SJSA1 (cell line): ENCODE measurements at regions not wholly inside any gene's neighbourhood (a gene's known extent, or its start where the extent isn't known, plus 50 kb on each side); places are given as distances from the start of the nearest gene placed in this dataset.
A peak's percentile ranks its signal among the peaks of the same experiment; 100 is the strongest.

Experiments
- DNase-seq, 2 experiments: peaks; one replicate each; pipeline ENCODE4 v3.0.0-alpha.2; 2015 to 2020; ENCODE audit warnings: low spot score in 2 of 2, low read depth in 1 of 2
- H3K27ac ChIP-seq: fragments of 250-450 bp; sonication (Bioruptor Pico); 2 replicates; pipeline ENCODE4 v1.5.1; 2020; ENCODE audit warnings: mild to moderate bottlenecking, moderate library complexity
- H3K27me3 ChIP-seq: fragments of 250-450 bp; sonication (Bioruptor Pico); replicated peaks from 2 replicates; pipeline ENCODE4 v1.5.1; 2020; ENCODE audit warnings: mild to moderate bottlenecking, moderate library complexity
- H3K36me3 ChIP-seq: fragments of 250-450 bp; sonication (Bioruptor Pico); 2 replicates; pipeline ENCODE4 v1.5.1; 2020; ENCODE audit warnings: mild to moderate bottlenecking
- H3K4me1 ChIP-seq: fragments of 250-450 bp; sonication (Bioruptor Pico); replicated peaks from 2 replicates; pipeline ENCODE4 v1.6.1; 2021; ENCODE audit warnings: mild to moderate bottlenecking
- H3K4me3 ChIP-seq: fragments of 250-450 bp; sonication (Bioruptor Pico); 2 replicates; pipeline ENCODE4 v1.5.1; 2020; ENCODE audit warnings: mild to moderate bottlenecking
- H3K9me3 ChIP-seq: fragments of 250-450 bp; sonication (Bioruptor Pico); replicated peaks from 2 replicates; pipeline ENCODE4 v1.5.1; 2020; ENCODE audit warnings: mild to moderate bottlenecking

GRCh38 chr1:81023187-81023724 lies 777.5 kb upstream of the ADGRL2 start:
- H3K4me1 ChIP-seq, result peaks cover 11% of the 10 kb centered on the region
- H3K27ac ChIP-seq, result peak overlapping the region; percentile 35; the same call in 1 of the 2 replicates
- no peaks in the 10 kb centered on the region for H3K36me3 ChIP-seq
- no peaks in the 10 kb centered on the region for H3K9me3 ChIP-seq
- peak in 1 of 2 experiments; percentile 14 for DNase-seq
- H3K27me3 ChIP-seq, result no peaks in the 10 kb centered on the region
- H3K4me3 ChIP-seq, result no peak overlapping the region

DNA sequence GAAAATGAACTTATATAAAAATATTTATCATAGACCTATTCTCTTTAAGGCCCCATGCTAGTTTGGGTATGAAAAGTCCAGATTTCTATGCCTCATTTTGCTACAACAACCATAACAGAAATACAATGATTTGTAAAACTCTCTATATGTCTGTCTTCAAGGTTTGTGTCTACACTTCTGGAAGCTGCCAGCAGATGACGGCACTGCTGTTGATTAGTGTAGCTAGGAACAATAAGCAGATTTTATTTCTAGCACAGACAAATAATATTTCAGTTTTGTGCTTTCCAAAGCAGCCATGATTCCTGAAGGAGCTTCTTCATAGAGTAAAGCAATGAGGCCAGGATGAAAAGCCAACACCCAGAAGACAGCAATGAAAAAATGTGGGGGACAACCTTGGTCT lies 779.6 kb upstream of the ADGRL2 start:
- no peaks in the 10 kb centered on the region for H3K36me3 ChIP-seq
- peaks cover 11% of the 10 kb centered on the region for H3K4me1 ChIP-seq
- H3K27me3 ChIP-seq, result no peaks in the 10 kb centered on the region
- no peak overlapping the region for H3K27ac ChIP-seq
- DNase-seq, result no peak
- no peak overlapping the region for H3K4me3 ChIP-seq
- H3K9me3 ChIP-seq, result no peaks in the 10 kb centered on the region

DNA sequence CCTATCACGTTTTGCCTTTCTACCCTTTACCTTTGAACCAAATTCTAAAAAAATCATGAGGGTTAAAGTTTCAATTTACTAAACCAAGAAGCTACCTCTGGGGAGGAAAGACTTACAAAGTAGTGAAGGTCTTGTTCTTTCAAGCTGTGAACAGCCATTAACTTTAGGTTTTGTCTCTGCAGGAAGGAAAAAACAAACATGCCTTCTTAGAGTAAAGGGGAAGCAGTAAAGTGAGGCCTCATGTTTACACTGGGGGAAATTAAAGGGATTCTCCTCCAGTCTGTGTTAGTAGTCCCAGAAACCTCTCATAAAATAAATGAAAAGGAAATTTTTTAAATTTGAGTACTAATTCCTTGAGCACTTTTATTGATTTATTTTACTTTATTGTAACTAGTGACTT lies 780.2 kb upstream of the ADGRL2 start:
- H3K36me3 ChIP-seq, result no peaks in the 10 kb centered on the region
- H3K27ac ChIP-seq, result no peak overlapping the region
- no peak for DNase-seq
- no peaks in the 10 kb centered on the region for H3K27me3 ChIP-seq
- H3K4me1 ChIP-seq, result peaks cover 11% of the 10 kb centered on the region
- H3K9me3 ChIP-seq, result no peaks in the 10 kb centered on the region
- no peak overlapping the region for H3K4me3 ChIP-seq

DNA sequence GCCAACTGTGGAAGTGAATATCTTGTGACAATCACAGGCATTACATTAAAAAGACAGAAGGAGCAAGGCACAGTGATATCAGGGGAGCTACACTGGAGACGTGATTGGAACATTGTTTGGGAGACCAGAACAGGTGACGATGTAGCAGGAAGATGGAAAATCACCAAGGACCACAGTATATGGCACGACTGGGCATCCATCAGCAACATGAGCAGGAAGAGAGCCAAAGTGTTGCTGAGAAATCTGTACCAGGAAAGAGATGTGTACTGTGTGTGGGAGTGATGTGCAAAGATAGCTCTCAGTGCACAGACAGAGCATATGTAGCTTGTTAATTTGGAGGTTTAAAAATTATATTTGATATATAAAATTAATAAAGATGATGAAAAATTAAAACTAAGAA lies 790.6 kb upstream of the ADGRL2 start:
- Histone ChIP-seq H3K4me3 (no peak overlapping the region), H3K4me1 (no peaks in the 10 kb centered on the region), H3K27ac (no peak overlapping the region), H3K27me3 (no peaks in the 10 kb centered on the region), H3K36me3 (no peaks in the 10 kb centered on the region), H3K9me3 (no peaks in the 10 kb centered on the region)
- DNase-seq, result no peak

DNA sequence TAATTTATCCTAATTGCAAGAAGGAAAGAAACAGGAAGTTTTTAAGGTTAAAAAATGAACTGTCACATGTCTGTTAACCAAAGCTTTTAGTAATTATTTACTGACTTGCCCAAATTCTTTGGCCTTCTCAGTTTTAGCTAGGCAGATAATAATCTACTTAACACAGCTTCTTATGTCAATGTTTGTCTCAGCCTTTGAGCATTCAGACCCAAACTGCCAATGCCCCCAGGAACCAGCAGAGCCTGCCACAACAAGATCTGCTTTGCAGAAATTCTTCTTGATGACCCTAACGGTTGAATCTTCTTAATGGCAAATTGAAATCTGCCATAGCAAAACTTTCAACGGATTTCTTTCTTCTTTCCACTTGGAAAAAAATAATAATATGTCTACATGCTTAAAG lies 792.4 kb upstream of the ADGRL2 start:
- no peak for DNase-seq
- H3K36me3 ChIP-seq, result no peaks in the 10 kb centered on the region
- H3K4me1 ChIP-seq, result no peaks in the 10 kb centered on the region
- no peak overlapping the region for H3K27ac ChIP-seq
- H3K27me3 ChIP-seq, result no peaks in the 10 kb centered on the region
- no peaks in the 10 kb centered on the region for H3K9me3 ChIP-seq
- H3K4me3 ChIP-seq, result no peak overlapping the region

DNA sequence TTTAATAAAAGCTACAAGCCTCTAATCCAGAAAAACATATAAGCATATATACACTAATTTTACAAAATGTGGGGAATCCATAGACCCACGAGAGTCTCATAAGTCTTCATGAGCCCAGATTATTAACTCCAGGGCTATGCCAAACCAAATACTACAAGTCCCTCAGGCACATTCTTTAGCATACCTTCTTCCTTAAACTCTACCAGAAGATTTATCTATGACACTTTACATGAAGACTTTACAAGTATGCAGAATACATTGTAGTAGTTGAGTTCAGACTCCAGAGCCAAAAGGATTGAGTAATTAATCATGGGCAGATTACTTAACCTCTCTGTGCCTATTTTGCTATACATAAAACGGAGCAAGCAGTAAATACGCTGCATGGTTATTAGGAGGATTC lies 793.7 kb upstream of the ADGRL2 start:
- Histone ChIP-seq H3K27me3 (no peaks in the 10 kb centered on the region), H3K4me3 (no peak overlapping the region), H3K4me1 (no peaks in the 10 kb centered on the region), H3K27ac (no peak overlapping the region), H3K36me3 (no peaks in the 10 kb centered on the region), H3K9me3 (no peaks in the 10 kb centered on the region)
- DNase-seq, result no peak

GRCh38 chr1:81006502-81006901 lies 794.2 kb upstream of the ADGRL2 start:
- Histone ChIP-seq H3K4me3 (no peak overlapping the region), H3K9me3 (no peaks in the 10 kb centered on the region), H3K4me1 (no peaks in the 10 kb centered on the region), H3K27me3 (no peaks in the 10 kb centered on the region), H3K27ac (no peak overlapping the region), H3K36me3 (no peaks in the 10 kb centered on the region)
- no peak for DNase-seq

DNA sequence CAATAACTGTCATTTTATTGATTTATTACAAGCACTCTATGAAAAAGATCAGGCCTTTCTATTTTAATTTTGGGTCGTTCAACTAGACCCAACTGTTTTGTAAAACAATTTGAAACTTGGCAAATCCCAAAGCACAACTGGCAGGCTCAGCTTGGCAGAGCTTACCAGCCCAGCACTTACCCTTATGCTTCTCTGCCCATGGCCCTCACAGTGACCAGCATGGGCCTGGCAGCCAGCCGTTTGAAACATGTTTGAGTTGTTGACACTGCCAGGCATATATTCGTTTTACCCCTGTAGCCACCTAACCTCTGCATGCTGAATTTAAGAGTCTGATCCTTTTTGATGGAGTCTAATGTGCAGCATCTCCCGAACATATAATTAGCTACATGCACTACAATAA lies 796.7 kb upstream of the ADGRL2 start:
- no peak overlapping the region for H3K27ac ChIP-seq

DNA sequence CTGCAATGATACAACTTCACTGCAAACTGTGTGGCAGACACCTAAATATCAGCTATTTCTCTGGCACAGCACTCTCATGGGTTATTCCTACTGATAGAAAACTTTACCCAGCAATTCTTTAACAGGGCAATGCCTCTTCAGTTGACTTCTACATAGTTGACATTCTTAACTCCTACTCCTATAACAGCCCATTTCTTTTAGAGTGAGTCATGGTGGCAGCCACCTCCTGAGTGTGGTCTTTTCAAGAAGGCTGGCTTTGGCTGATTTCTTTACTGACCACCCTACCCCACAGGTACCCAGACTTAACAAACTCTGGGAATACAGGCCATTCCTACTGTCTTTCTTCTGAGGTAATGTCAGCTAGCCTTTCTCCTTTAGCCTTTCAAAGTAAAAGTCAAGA lies 805.8 kb upstream of the ADGRL2 start:
- no peak overlapping the region for H3K27ac ChIP-seq
- 0 out of 2 replicates have a peak, but pooled peaks cover 3% of the 10 kb centered on the region for H3K4me1 ChIP-seq
- H3K36me3 ChIP-seq, result no peaks in the 10 kb centered on the region
- DNase-seq, result no peak
- H3K9me3 ChIP-seq, result no peaks in the 10 kb centered on the region
- H3K27me3 ChIP-seq, result no peaks in the 10 kb centered on the region
- no peak overlapping the region for H3K4me3 ChIP-seq

More for the DNA sequence above, 796.7 kb upstream of the ADGRL2 start:
- Histone ChIP-seq H3K27me3 (no peaks in the 10 kb centered on the region), H3K4me3 (no peak overlapping the region), H3K9me3 (no peaks in the 10 kb centered on the region), H3K36me3 (no peaks in the 10 kb centered on the region), H3K4me1 (no peaks in the 10 kb centered on the region)
- DNase-seq, result no peak

DNA sequence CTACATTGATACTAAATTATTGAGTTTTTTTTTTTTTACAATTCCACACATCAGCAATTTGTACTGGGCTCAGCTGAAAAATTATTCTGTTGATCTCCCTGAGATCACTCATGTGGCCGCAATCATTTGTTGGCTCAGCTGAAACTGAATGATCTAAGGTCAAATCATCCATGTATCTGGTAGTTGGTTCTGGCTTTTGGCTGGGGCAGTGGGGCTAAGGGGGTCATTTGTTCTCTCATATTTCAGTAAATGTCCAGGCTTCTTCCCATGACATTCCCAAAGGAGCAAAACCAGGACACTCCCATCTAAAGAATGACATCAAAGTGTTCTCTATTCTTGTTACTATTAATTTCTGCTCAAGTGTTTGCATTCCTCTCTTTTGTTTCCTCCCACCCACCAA lies 806.7 kb upstream of the ADGRL2 start:
- H3K4me1 ChIP-seq, result 0 out of 2 replicates have a peak, but pooled peaks cover 3% of the 10 kb centered on the region
- H3K36me3 ChIP-seq, result no peaks in the 10 kb centered on the region
- no peaks in the 10 kb centered on the region for H3K27me3 ChIP-seq
- H3K4me3 ChIP-seq, result no peak overlapping the region
- H3K9me3 ChIP-seq, result no peaks in the 10 kb centered on the region
- DNase-seq, result no peak
- H3K27ac ChIP-seq, result no peak overlapping the region

GRCh38 chr1:80993154-80993980 lies 807.4 kb upstream of the ADGRL2 start:
- no peak overlapping the region for H3K4me3 ChIP-seq
- H3K27me3 ChIP-seq, result no peaks in the 10 kb centered on the region
- no peak for DNase-seq
- H3K4me1 ChIP-seq, result 0 out of 2 replicates have a peak, but pooled peaks cover 3% of the 10 kb centered on the region
- H3K9me3 ChIP-seq, result no peaks in the 10 kb centered on the region
- no peak overlapping the region for H3K27ac ChIP-seq
- H3K36me3 ChIP-seq, result no peaks in the 10 kb centered on the region

DNA sequence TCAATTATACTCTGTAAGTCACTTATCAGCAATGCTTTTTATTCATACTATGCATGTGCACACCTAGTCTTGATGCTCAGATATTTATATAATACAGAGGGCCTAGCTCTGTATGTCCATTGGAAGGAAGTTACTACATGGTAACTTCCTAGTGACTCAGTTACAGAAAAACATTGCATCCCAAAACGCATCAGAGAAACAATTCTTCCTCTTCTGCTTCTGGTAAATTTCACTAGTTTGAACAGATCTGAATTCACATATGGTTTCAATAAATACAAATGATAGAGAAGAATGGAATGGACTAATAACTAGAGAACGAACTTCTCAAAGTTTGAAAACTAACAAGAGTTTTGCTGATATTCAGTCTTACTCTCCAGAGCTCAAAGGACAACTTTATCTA lies 811.3 kb upstream of the ADGRL2 start:
- Histone ChIP-seq H3K36me3 (no peaks in the 10 kb centered on the region), H3K9me3 (no peaks in the 10 kb centered on the region), H3K4me3 (no peak overlapping the region), H3K27me3 (no peaks in the 10 kb centered on the region), H3K27ac (no peak overlapping the region), H3K4me1 (no peaks in the 10 kb centered on the region)
- DNase-seq, result no peak

DNA sequence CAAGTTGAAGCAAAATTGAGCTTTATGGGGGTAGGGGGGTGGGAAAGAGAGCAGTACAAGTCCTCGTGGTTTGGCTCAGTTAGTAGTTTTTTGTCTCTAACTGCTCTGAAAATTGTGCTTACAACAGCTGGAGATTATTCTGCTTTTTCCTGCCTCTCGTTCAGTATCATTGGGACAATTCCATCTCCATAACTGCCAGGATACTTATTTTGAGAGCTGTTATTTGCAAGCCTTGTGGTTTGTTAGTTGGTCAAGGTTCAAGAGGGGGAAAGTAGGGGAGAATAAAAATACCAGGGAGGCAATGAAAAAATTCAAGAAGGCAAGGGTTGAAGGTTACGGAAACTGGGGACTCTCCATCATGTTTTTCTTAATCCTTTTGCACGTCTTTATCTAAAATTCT lies 811.8 kb upstream of the ADGRL2 start:
- Histone ChIP-seq H3K9me3 (no peaks in the 10 kb centered on the region), H3K36me3 (no peaks in the 10 kb centered on the region), H3K4me1 (no peaks in the 10 kb centered on the region), H3K4me3 (no peak overlapping the region), H3K27me3 (no peaks in the 10 kb centered on the region), H3K27ac (no peak overlapping the region)
- DNase-seq, result no peak

DNA sequence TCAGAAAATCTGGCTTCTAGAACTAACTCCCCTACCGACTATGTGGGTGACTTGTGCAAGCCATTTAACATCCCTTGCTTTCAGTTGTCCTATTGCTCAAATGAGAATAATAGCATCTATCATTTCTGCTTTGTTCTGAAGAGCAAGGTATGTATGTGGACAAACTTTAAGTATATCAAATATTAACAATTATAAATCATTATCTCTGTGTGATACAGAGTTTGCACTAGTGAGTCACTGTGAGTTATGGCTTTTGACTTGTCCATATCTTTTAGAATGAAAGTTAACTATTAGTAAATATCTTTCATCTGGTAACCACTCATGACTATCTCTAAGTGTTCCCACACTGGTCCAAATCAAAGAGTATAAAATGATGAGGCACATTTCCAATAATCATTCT lies 812.9 kb upstream of the ADGRL2 start:
- Histone ChIP-seq H3K27ac (no peak overlapping the region), H3K9me3 (no peaks in the 10 kb centered on the region), H3K4me1 (no peaks in the 10 kb centered on the region), H3K4me3 (no peak overlapping the region), H3K36me3 (no peaks in the 10 kb centered on the region), H3K27me3 (no peaks in the 10 kb centered on the region)
- no peak for DNase-seq
